ENCODE measurements at regions not wholly inside any gene's neighbourhood (a gene's known extent, or its start where the extent isn't known, plus 50 kb on each side); places are given as distances from the start of the nearest gene placed in this dataset.

DNA sequence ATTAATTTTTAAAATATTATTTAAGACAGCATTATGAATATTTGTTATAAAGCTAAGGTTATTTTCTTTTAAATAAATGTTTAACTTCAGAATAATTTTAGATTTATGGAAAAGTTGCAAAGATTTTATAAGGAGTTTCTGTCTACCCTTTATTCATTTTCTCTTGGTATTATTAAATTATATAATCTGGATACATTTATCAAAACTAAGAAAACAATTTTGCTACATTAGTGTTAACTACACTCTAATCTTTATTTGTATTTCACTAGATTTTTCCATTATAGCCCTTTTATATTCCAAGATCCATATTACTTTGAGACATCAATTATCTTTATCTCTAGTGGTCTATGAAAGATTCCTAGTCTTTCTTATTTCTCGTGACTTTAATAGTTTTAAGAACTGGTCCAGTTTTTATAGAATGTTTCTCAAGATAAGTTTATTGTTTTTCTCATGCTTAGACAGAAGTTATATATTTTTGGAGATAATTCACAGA, 1243.7 kb upstream of the PCDH9 start (continued):
- TF ChIP-seq, protein P1, sequence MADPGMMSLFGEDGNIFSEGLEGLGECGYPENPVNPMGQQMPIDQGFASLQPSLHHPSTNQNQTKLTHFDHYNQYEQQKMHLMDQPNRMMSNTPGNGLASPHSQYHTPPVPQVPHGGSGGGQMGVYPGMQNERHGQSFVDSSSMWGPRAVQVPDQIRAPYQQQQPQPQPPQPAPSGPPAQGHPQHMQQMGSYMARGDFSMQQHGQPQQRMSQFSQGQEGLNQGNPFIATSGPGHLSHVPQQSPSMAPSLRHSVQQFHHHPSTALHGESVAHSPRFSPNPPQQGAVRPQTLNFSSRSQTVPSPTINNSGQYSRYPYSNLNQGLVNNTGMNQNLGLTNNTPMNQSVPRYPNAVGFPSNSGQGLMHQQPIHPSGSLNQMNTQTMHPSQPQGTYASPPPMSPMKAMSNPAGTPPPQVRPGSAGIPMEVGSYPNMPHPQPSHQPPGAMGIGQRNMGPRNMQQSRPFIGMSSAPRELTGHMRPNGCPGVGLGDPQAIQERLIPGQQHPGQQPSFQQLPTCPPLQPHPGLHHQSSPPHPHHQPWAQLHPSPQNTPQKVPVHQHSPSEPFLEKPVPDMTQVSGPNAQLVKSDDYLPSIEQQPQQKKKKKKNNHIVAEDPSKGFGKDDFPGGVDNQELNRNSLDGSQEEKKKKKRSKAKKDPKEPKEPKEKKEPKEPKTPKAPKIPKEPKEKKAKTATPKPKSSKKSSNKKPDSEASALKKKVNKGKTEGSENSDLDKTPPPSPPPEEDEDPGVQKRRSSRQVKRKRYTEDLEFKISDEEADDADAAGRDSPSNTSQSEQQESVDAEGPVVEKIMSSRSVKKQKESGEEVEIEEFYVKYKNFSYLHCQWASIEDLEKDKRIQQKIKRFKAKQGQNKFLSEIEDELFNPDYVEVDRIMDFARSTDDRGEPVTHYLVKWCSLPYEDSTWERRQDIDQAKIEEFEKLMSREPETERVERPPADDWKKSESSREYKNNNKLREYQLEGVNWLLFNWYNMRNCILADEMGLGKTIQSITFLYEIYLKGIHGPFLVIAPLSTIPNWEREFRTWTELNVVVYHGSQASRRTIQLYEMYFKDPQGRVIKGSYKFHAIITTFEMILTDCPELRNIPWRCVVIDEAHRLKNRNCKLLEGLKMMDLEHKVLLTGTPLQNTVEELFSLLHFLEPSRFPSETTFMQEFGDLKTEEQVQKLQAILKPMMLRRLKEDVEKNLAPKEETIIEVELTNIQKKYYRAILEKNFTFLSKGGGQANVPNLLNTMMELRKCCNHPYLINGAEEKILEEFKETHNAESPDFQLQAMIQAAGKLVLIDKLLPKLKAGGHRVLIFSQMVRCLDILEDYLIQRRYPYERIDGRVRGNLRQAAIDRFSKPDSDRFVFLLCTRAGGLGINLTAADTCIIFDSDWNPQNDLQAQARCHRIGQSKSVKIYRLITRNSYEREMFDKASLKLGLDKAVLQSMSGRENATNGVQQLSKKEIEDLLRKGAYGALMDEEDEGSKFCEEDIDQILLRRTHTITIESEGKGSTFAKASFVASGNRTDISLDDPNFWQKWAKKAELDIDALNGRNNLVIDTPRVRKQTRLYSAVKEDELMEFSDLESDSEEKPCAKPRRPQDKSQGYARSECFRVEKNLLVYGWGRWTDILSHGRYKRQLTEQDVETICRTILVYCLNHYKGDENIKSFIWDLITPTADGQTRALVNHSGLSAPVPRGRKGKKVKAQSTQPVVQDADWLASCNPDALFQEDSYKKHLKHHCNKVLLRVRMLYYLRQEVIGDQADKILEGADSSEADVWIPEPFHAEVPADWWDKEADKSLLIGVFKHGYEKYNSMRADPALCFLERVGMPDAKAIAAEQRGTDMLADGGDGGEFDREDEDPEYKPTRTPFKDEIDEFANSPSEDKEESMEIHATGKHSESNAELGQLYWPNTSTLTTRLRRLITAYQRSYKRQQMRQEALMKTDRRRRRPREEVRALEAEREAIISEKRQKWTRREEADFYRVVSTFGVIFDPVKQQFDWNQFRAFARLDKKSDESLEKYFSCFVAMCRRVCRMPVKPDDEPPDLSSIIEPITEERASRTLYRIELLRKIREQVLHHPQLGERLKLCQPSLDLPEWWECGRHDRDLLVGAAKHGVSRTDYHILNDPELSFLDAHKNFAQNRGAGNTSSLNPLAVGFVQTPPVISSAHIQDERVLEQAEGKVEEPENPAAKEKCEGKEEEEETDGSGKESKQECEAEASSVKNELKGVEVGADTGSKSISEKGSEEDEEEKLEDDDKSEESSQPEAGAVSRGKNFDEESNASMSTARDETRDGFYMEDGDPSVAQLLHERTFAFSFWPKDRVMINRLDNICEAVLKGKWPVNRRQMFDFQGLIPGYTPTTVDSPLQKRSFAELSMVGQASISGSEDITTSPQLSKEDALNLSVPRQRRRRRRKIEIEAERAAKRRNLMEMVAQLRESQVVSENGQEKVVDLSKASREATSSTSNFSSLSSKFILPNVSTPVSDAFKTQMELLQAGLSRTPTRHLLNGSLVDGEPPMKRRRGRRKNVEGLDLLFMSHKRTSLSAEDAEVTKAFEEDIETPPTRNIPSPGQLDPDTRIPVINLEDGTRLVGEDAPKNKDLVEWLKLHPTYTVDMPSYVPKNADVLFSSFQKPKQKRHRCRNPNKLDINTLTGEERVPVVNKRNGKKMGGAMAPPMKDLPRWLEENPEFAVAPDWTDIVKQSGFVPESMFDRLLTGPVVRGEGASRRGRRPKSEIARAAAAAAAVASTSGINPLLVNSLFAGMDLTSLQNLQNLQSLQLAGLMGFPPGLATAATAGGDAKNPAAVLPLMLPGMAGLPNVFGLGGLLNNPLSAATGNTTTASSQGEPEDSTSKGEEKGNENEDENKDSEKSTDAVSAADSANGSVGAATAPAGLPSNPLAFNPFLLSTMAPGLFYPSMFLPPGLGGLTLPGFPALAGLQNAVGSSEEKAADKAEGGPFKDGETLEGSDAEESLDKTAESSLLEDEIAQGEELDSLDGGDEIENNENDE (IDR thresholded peaks at IDR 0.05; ENCODE audit: insufficient replicate concordance, low read length) = no peak
- TF ChIP-seq CREB1 (IDR thresholded peaks at IDR 0.05) = no peak
- TF ChIP-seq RFX5 (IDR thresholded peaks at IDR 0.05; ENCODE audit: borderline replicate concordance, low read depth, low read length) = no peak
- TF ChIP-seq TAF7 (optimal IDR thresholded peaks at IDR 0.05; ENCODE audit: borderline replicate concordance, low read depth, low read length) = no peak
- no peak for TF ChIP-seq SP2 (IDR thresholded peaks at IDR 0.05; ENCODE audit: low read length)
- no peak for TF ChIP-seq GABPA (IDR thresholded peaks at IDR 0.05; ENCODE audit: borderline replicate concordance, insufficient read depth, low read length)
- no peak for TF ChIP-seq TAF1 (IDR thresholded peaks at IDR 0.05; ENCODE audit: low read depth, low read length)
- TF ChIP-seq EGR1 (IDR thresholded peaks at IDR 0.05; ENCODE audit: borderline replicate concordance, low read depth, low read length) = no peak
- no peak for TF ChIP-seq TEAD4 (IDR thresholded peaks at IDR 0.05; ENCODE audit: low read depth, low read length)
- no peak for TF ChIP-seq YY1 (IDR thresholded peaks at IDR 0.05; ENCODE audit: low read depth, low read length)
- TF ChIP-seq SP4 (IDR thresholded peaks at IDR 0.05; ENCODE audit: low read length) = no peak
- TF ChIP-seq, protein P2, sequence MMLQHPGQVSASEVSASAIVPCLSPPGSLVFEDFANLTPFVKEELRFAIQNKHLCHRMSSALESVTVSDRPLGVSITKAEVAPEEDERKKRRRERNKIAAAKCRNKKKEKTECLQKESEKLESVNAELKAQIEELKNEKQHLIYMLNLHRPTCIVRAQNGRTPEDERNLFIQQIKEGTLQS (IDR thresholded peaks at IDR 0.05; ENCODE audit: insufficient read depth, low read depth, low read length) = no peak

Measured in H1 (cell line).